Renal cortex interstitium (tissue), 11 donors: ENCODE measurements at regions not wholly inside any gene's neighbourhood (a gene's known extent, or its start where the extent isn't known, plus 50 kb on each side); places are given as distances from the start of the nearest gene placed in this dataset.

Experiments used
- DNase-seq, 11 donors: peaks; one replicate each; pipeline ENCODE4 v3.0.0-alpha.2; 2013; ENCODE audit warnings: low read depth in 9 of 11, low spot score in 4 of 11; ENCODE audit errors: extremely low read depth in 1 of 11

GRCh38 chr10:78972947-78973900, 95.5 kb upstream of the ZMIZ1 start:
- peak in 10 of 11 donors; percentile 73 to 92 (median 87) for DNase-seq

- DNase-seq, result peak in 9 of 11 donors; percentile 53 to 76 (median 66)
Measured at GRCh38 chr10:78973901-78974616, 94.7 kb upstream of the ZMIZ1 start.

- no peak for DNase-seq
Measured at GRCh38 chr10:78974617-78975317, 94.0 kb upstream of the ZMIZ1 start.

GRCh38 chr10:78975926-78976325, 92.8 kb upstream of the ZMIZ1 start:
- DNase-seq, result no peak

GRCh38 chr10:78976825-78977755, 91.7 kb upstream of the ZMIZ1 start:
- no peak for DNase-seq

- no peak for DNase-seq
Measured at GRCh38 chr10:78979938-78980337, 88.8 kb upstream of the ZMIZ1 start.

GRCh38 chr10:78980354-78980753, 88.4 kb upstream of the ZMIZ1 start:
- no peak for DNase-seq

- DNase-seq, result no peak
Measured at GRCh38 chr10:78980815-78981214, 88.0 kb upstream of the ZMIZ1 start.

GRCh38 chr10:78981257-78981969, 87.4 kb upstream of the ZMIZ1 start:
- DNase-seq, result no peak

- no peak for DNase-seq
Measured at GRCh38 chr10:78981970-78982281, 86.8 kb upstream of the ZMIZ1 start.

GRCh38 chr10:78982726-78983125, 86.0 kb upstream of the ZMIZ1 start:
- DNase-seq, result no peak

GRCh38 chr10:78983608-78984007, 85.2 kb upstream of the ZMIZ1 start:
- no peak for DNase-seq

- DNase-seq, result no peak
Measured at GRCh38 chr10:78985973-78986818, 82.6 kb upstream of the ZMIZ1 start.

GRCh38 chr10:78991187-78991586, 77.6 kb upstream of the ZMIZ1 start:
- no peak for DNase-seq

GRCh38 chr10:78992333-78992732, 76.4 kb upstream of the ZMIZ1 start:
- no peak for DNase-seq

- no peak for DNase-seq
Measured at GRCh38 chr10:78993261-78993945, 75.4 kb upstream of the ZMIZ1 start.
